HG02642 (cell line): ENCODE measurements at regions not wholly inside any gene's neighbourhood (a gene's known extent, or its start where the extent isn't known, plus 50 kb on each side); places are given as distances from the start of the nearest gene placed in this dataset.

ENCODE experiments used
- ATAC-seq: cut with Tn5 transposase; IDR thresholded peaks from one replicate; pipeline ENCODE4 v1.9.1; 2021; ENCODE audit warnings: mild to moderate bottlenecking; ENCODE audit not compliant: unreplicated experiment, poor library complexity

DNA sequence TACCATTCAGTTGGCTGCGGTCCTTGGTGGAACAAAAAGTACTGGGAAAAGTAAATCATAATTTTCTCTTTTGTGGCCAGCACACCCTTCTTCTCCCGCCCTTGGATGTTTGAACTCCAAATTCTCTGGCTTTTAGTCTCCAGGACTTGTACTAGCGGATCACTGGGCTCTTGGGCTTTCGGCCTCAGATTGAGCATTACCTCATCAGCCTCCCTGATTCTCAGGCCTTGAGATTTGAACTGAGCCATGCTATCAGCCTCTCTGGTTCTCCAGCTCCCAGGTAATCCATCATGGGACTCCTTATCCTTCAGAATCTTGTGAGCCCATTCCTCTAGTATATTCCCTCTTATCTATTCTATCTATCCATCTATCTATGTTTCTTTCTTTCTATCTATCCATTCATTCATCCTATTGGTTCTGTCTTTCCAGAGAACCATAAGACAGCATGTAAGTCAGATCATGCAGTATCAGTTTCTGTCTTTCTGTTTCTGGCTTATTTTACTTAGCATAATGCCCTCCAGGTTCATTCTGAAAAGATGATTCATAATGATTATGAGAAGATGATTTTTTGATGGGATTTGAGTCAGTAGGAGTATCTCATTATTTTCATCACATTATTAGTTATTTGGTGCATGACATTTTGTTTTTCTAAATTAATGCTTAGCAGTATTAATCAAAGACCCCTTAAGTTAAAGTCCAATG, 814.9 kb downstream of the LRFN5 start:
- peak; percentile 66 for ATAC-seq

DNA sequence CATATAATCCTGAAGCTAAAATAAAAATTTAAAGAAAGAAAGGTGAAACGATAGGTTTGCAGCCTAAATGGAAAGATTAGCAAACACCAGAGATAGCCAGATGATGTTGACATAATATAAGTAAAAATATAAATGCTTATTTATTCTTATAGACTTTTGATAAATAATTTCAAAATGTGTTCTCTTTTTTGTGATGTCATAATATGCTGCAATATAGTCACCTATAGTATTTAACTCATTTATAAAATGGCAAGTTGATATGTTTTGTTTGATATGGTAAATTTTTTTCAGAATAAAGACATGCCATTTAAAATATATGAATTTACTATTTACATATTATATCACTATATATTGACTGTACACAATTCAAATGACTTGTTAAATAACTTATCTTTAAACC, 813.4 kb downstream of the LRFN5 start:
- ATAC-seq = no peak

DNA sequence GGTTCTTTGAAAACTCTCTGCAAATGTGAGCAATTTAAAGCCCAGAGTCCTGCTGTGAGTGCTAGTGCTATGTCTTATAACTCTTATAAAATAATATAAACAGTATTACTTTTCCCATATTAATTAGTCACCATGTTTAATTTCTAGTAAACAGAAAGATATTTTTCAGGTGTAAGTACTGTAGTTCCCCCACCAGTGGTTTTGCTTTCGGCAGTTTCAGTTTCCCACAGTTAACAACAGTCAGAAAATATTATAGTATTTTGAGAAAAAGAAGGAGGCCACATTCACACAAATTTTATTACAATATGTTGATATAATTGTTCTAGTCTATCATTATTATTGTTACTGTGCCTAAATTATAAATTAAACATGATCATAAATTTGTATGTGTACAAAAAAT, 800.5 kb downstream of the LRFN5 start:
- no peak for ATAC-seq

DNA sequence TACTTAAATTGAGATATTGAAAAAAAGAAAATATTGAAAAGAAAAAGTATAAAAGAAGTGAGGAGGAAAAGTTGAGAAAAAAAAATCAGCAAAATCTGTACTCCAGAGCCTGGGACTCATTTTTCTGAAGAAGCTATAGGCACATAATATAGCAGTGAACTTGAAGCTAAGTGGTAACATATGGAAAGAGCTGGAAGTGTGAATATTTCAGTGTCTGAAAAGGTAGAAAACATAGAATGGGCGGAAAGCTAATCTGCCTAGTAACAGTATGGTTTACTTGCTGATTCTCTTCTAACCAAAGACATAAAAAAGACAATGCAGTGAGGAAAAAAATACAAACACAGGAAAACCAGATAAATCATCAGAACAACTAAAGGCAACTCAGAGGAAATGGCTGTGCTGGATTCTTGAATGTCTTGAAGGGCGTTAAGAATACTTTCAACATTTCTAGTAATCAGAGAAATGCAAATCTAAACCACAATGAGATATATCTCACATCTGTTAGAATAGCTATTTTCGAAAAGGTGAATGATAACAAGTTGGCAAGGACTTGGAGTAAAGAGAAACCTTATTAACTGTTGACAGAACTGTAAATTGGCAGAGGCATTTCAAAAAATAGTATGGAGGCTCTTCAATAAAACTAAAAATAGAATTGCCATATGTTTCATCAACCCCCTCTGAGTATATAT, 784.6 kb downstream of the LRFN5 start:
- ATAC-seq = peak; percentile 84

- ATAC-seq = no peak
Observed at GRCh38 chr14:42378880-42379279, 772.2 kb downstream of the LRFN5 start.

- no peak for ATAC-seq
Observed at GRCh38 chr14:42378274-42378673, 771.6 kb downstream of the LRFN5 start.

DNA sequence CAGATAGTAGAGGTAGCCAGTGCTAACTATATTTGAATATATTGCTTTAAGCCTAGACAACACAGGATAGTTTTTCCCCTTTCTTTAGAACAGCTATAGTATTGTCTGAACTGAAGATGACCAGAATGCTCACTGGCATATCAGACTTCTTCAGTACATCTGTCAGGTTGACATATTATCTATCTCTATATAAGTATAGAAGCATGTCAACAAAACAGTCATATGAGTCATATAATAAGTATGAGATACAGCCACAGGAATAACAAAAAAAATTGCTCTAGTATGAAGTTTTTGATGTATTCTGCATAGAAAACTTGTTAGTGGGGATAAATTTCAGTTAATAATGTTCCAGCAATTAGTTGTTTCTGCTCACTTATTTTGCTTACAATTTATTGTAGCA, 767.7 kb downstream of the LRFN5 start:
- ATAC-seq = no peak

GRCh38 chr14:42370056-42370455, 763.4 kb downstream of the LRFN5 start:
- ATAC-seq = no peak

GRCh38 chr14:42368234-42368633, 761.6 kb downstream of the LRFN5 start:
- no peak for ATAC-seq

DNA sequence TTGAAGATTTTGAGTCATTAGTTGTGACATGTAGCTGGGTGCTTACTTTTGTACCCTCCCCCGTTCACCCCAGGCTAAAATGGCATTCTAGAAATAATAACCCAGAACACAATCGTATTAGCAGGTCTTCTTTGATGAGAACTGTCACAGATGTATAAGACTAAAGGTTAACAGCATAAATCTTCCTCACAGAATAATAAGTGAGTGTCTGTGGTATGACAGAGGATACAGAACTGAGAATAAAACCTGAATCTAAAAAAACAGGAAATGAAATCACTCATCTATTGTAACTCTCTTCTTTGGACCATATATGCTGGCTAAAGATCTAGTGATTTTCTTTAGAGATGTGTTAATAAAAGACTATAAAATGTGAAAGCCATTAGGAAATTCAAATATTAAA, 746.6 kb downstream of the LRFN5 start:
- ATAC-seq = peak; percentile 76

- no peak for ATAC-seq
Observed at GRCh38 chr14:42335918-42336317, 729.2 kb downstream of the LRFN5 start.

DNA sequence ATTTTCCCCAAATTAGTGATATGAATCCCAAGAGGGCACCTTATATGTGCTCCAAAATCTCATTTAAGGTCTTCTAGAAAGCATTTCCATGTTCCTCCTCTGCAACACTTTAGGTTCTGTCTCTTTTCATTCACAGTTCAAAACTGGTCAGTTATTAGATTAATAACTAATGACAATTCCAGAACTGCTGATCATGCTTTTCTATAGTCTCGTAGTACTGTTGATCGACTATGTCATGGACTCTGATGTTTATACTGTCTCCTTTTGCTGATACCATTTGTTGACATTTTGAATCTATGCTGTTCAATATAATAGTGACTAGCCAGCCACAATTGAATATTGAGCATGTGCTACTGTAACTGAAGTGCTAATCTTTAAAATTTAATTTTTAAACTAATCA, 728.3 kb downstream of the LRFN5 start:
- ATAC-seq = no peak

DNA sequence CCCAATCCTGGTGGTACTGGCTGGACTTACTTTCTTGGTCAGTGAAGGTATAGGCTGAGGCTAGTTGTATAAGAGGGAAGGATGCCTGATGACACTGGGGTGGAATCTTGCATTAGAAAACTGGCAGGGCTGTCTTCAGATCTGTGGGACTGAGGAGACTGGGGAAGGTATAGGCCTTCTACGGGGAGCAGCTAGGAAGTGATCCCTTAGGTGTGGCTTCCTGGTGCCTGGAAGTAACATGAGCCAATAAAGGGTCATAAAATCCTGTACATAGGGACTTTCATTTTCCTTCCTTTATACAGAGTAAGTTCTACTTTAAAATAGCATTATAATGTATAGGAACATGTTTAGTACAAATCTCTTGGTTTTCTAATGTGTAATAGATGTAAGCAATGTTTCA, 716.8 kb downstream of the LRFN5 start:
- no peak for ATAC-seq

GRCh38 chr14:42322531-42323284, 716.0 kb downstream of the LRFN5 start:
- no peak for ATAC-seq

DNA sequence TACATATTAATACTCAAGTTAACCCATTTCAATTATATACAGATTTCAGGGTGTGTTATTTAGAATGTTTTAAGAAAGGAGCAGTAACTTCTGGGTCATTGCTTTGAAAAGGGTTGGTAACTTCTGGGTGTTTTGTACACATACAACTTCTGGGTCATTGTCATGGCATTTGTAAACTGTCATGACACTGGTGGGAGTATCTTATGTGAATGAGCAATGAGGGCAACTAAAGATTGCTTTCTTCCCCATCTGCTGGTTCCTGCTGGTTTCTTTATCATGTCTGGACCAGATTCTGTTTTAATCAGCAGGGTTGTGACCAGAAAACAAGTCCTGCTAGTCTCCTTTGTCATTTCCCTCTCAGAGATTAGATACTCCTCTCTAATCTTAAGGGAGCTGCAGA, 713.3 kb downstream of the LRFN5 start:
- no peak for ATAC-seq

GRCh38 chr14:42316693-42317092, 710.0 kb downstream of the LRFN5 start:
- no peak for ATAC-seq

- ATAC-seq = no peak
Observed at GRCh38 chr14:42311876-42312275, 705.2 kb downstream of the LRFN5 start.

DNA sequence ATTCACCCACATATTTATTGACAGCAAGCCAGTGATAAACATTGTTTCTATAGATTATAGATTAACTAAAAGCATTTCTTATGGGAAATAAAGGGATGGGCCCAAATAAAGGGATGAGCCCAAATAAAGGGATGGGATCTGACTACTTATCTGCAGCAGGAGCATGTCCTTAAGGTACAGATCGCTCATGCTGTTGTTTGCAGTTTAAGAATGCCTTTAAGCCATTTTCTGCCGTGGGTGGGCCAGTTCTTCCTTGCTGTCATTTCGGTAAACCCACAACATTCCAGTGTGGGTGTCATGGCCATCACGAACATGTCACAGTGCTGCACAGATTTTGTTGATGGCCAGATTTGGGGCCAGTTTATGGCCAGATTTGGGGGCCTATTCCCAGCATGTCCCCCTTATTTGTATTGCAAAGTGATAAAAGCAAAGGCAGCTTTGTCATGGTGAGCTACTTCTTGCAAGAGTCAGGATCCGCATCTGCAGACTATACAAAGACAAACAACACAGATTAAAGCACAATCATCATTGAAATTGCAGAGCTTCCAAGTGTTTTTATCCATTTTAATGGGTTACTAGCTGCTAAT, 700.7 kb downstream of the LRFN5 start:
- ATAC-seq = no peak

DNA sequence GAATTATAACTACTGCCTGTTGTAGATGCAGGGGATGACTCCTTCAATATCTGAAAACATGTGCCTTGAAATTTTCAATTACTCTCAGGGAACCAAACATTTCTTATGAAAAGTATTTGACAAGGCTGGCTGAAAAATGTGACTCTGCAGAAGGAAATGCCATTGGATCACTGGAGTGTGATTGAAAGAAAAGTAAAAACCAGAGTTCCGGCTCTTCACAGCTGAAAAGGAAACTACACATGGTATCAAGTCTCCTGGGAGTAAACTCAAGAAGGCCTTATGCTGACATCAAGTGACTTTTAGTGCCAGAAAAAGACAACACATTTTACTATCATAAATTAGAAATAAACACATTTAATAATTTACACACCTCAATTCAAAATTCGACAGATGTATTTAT, 693.0 kb downstream of the LRFN5 start:
- ATAC-seq = peak; percentile 85

DNA sequence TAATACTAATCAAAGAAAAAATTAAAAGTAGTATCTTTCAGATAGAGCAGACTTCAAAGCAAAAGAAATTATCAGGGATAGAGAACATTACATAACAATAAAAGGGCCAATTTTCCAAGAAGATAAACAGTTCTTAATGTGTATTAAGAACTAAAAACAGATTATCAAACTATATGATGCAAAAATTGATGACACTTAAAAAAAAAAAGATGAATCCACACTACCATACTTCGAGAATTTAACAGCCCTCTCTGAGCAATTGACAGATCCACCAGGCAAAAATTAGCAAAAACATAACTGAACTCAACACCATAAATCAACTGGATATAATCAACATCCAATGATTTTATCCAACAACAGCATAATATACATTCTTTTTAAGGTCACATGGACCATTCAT, 686.5 kb downstream of the LRFN5 start:
- ATAC-seq = no peak

GRCh38 chr14:42277840-42278239, 671.2 kb downstream of the LRFN5 start:
- ATAC-seq = no peak
